ENCODE measurements at regions not wholly inside any gene's neighbourhood (a gene's known extent, or its start where the extent isn't known, plus 50 kb on each side); places are given as distances from the start of the nearest gene placed in this dataset.

- no peaks in the 10 kb centered on the region for H3K4me1 ChIP-seq
- H3K27me3 ChIP-seq: no peaks in the 10 kb centered on the region
- TF ChIP-seq CTCF (IDR thresholded peaks at IDR 0.05): no peak
- H3K27ac ChIP-seq: no peak overlapping the region
- no peaks in the 10 kb centered on the region for H3K9me3 ChIP-seq
- no peak overlapping the region for H3K4me3 ChIP-seq
- intact Hi-C loops (cut with DNase I; ENCODE audit: low total_unique reads): no loop called here
- H3K36me3 ChIP-seq: no peaks in the 10 kb centered on the region
- no peak for DNase-seq
Observed at GRCh38 chr3:76789237-76789636, 250.7 kb upstream of the ROBO2 start.

- H3K4me3 ChIP-seq: no peak overlapping the region
- H3K4me1 ChIP-seq: no peaks in the 10 kb centered on the region
- no peak for TF ChIP-seq CTCF (IDR thresholded peaks at IDR 0.05)
- H3K36me3 ChIP-seq: no peaks in the 10 kb centered on the region
- intact Hi-C loops (cut with DNase I; ENCODE audit: low total_unique reads): no loop called here
- H3K9me3 ChIP-seq: no peaks in the 10 kb centered on the region
- no peak for DNase-seq
- no peak overlapping the region for H3K27ac ChIP-seq
- H3K27me3 ChIP-seq: no peaks in the 10 kb centered on the region
Observed at GRCh38 chr3:76811418-76811817, 228.5 kb upstream of the ROBO2 start.

- no peak for TF ChIP-seq CTCF (IDR thresholded peaks at IDR 0.05)
- no peak for DNase-seq
- Histone ChIP-seq H3K27me3 (no peaks in the 10 kb centered on the region), H3K4me3 (no peak overlapping the region), H3K27ac (no peak overlapping the region), H3K9me3 (no peaks in the 10 kb centered on the region), H3K4me1 (no peaks in the 10 kb centered on the region), H3K36me3 (no peaks in the 10 kb centered on the region)
- intact Hi-C loops (cut with DNase I; ENCODE audit: low total_unique reads): no loop called here
Observed at GRCh38 chr3:76812649-76813242, 227.2 kb upstream of the ROBO2 start.

GRCh38 chr3:76815561-76815960 is 224.3 kb upstream of the ROBO2 start:
- intact Hi-C loops (cut with DNase I; ENCODE audit: low total_unique reads): no loop called here
- Histone ChIP-seq H3K4me1 (no peaks in the 10 kb centered on the region), H3K9me3 (no peaks in the 10 kb centered on the region), H3K27me3 (no peaks in the 10 kb centered on the region), H3K4me3 (no peak overlapping the region), H3K36me3 (no peaks in the 10 kb centered on the region), H3K27ac (no peak overlapping the region)
- no peak for TF ChIP-seq CTCF (IDR thresholded peaks at IDR 0.05)
- no peak for DNase-seq

- TF ChIP-seq CTCF (IDR thresholded peaks at IDR 0.05): no peak
- no peaks in the 10 kb centered on the region for H3K27me3 ChIP-seq
- H3K36me3 ChIP-seq: no peaks in the 10 kb centered on the region
- H3K4me3 ChIP-seq: no peak overlapping the region
- no peak for DNase-seq
- no peaks in the 10 kb centered on the region for H3K4me1 ChIP-seq
- H3K9me3 ChIP-seq: no peaks in the 10 kb centered on the region
- H3K27ac ChIP-seq: no peak overlapping the region
- intact Hi-C loops (cut with DNase I; ENCODE audit: low total_unique reads): no loop called here
Observed at GRCh38 chr3:76820481-76820880, 219.4 kb upstream of the ROBO2 start.

Data from tibial artery (tissue), 4 donors.